Uterus (tissue), 2 donors: ENCODE measurements at regions not wholly inside any gene's neighbourhood (a gene's known extent, or its start where the extent isn't known, plus 50 kb on each side); places are given as distances from the start of the nearest gene placed in this dataset.

ENCODE experiments used
- CTCF ChIP-seq, 4 experiments: fragments of 200-600 bp in 2 of 4; fragments of 450-650 bp in 2 of 4; sonication (generic) in 2 of 4; IDR thresholded peaks; one replicate each; pipeline ENCODE4 v1.5.1; 2016 to 2019; ENCODE audit warnings: antibody characterized with exemption in 4 of 4, mild to moderate bottlenecking in 2 of 4, moderate library complexity in 1 of 4
- POLR2A ChIP-seq, 2 donors: fragments of 450-650 bp; IDR thresholded peaks; one replicate each; pipeline ENCODE4 v1.6.1; 2016; ENCODE audit warnings: antibody characterized with exemption in 2 of 2, mild to moderate bottlenecking in 1 of 2, moderate library complexity in 1 of 2

- TF ChIP-seq CTCF (IDR thresholded peaks at IDR 0.05) (no peak), POLR2A (IDR thresholded peaks at IDR 0.05) (no peak)
Measured at GRCh38 chr1:228802386-228803220, 67.3 kb downstream of the RHOU start.
